ENCODE measurements at regions not wholly inside any gene's neighbourhood (a gene's known extent, or its start where the extent isn't known, plus 50 kb on each side); places are given as distances from the start of the nearest gene placed in this dataset.
"Not testable (repeated sequence)": the region's sequence is repeated elsewhere in the genome, so short reads cannot be mapped to it uniquely, and the experiment has no call there.

GRCh38 chr15:31660816-31661215 is 334.2 kb downstream of the KLF13 start:
- TF ChIP-seq FOXP2 (optimal IDR thresholded peaks at IDR 0.05; ENCODE audit: control extremely low read depth, extremely low read length, insufficient read depth) (no peak), POLR2AphosphoS5 (IDR thresholded peaks at IDR 0.05; ENCODE audit: borderline replicate concordance, low read depth, low read length) (no peak), EZH2 (IDR thresholded peaks at IDR 0.05) (no peak)
- Histone ChIP-seq H3K9me3 (ENCODE audit: low read depth, low read length) (no peaks in the 10 kb centered on the region), H3K36me3 (ENCODE audit: insufficient read depth, low read length) (no peaks in the 10 kb centered on the region), H3K27ac (no peak overlapping the region), H3K9ac (ENCODE audit: insufficient read length) (no peak overlapping the region), H3K4me3 (no peak overlapping the region)
- no peak for DNase-seq (ENCODE audit: low read depth, low spot score)

GRCh38 chr15:31665732-31666131 is 339.1 kb downstream of the KLF13 start:
- H3K27ac ChIP-seq; H3K9me3 ChIP-seq (ENCODE audit: low read depth, low read length); H3K4me3 ChIP-seq; DNase-seq (ENCODE audit: low read depth, low spot score); H3K9ac ChIP-seq (ENCODE audit: insufficient read length); H3K36me3 ChIP-seq (ENCODE audit: insufficient read depth, low read length): not testable (repeated sequence)

- not testable (repeated sequence) for H3K4me3 ChIP-seq; H3K9ac ChIP-seq (ENCODE audit: insufficient read length); H3K9me3 ChIP-seq (ENCODE audit: low read depth, low read length); DNase-seq (ENCODE audit: low read depth, low spot score); H3K27ac ChIP-seq; H3K36me3 ChIP-seq (ENCODE audit: insufficient read depth, low read length)
Measured at GRCh38 chr15:31669158-31669908, 342.7 kb downstream of the KLF13 start.

- H3K9ac ChIP-seq (ENCODE audit: insufficient read length); H3K9me3 ChIP-seq (ENCODE audit: low read depth, low read length); DNase-seq (ENCODE audit: low read depth, low spot score); H3K27ac ChIP-seq; H3K4me3 ChIP-seq; H3K36me3 ChIP-seq (ENCODE audit: insufficient read depth, low read length): not testable (repeated sequence)
Measured at GRCh38 chr15:31673263-31673662, 346.6 kb downstream of the KLF13 start.

GRCh38 chr15:31681529-31682259 is 348.6 kb upstream of the CHRNA7 start:
- not testable (repeated sequence) for DNase-seq (ENCODE audit: low read depth, low spot score); H3K36me3 ChIP-seq (ENCODE audit: insufficient read depth, low read length); H3K9ac ChIP-seq (ENCODE audit: insufficient read length); H3K9me3 ChIP-seq (ENCODE audit: low read depth, low read length); H3K27ac ChIP-seq; H3K4me3 ChIP-seq

GRCh38 chr15:31687088-31687487 is 343.2 kb upstream of the CHRNA7 start:
- H3K36me3 ChIP-seq (ENCODE audit: insufficient read depth, low read length); H3K27ac ChIP-seq; DNase-seq (ENCODE audit: low read depth, low spot score); H3K9ac ChIP-seq (ENCODE audit: insufficient read length); H3K4me3 ChIP-seq; H3K9me3 ChIP-seq (ENCODE audit: low read depth, low read length): not testable (repeated sequence)

GRCh38 chr15:31696509-31696908 is 333.8 kb upstream of the CHRNA7 start:
- H3K4me3 ChIP-seq; H3K36me3 ChIP-seq (ENCODE audit: insufficient read depth, low read length); H3K9me3 ChIP-seq (ENCODE audit: low read depth, low read length); H3K9ac ChIP-seq (ENCODE audit: insufficient read length); H3K27ac ChIP-seq; DNase-seq (ENCODE audit: low read depth, low spot score): not testable (repeated sequence)

GRCh38 chr15:31705076-31705678 is 325.1 kb upstream of the CHRNA7 start:
- not testable (repeated sequence) for DNase-seq (ENCODE audit: low read depth, low spot score); H3K27ac ChIP-seq; H3K4me3 ChIP-seq

GRCh38 chr15:31707944-31708702 is 322.2 kb upstream of the CHRNA7 start:
- not testable (repeated sequence) for H3K36me3 ChIP-seq (ENCODE audit: insufficient read depth, low read length); H3K9me3 ChIP-seq (ENCODE audit: low read depth, low read length); H3K9ac ChIP-seq (ENCODE audit: insufficient read length); H3K27ac ChIP-seq; H3K4me3 ChIP-seq; DNase-seq (ENCODE audit: low read depth, low spot score)

More at GRCh38 chr15:31705076-31705678, 325.1 kb upstream of the CHRNA7 start:
- H3K36me3 ChIP-seq (ENCODE audit: insufficient read depth, low read length); H3K9ac ChIP-seq (ENCODE audit: insufficient read length); H3K9me3 ChIP-seq (ENCODE audit: low read depth, low read length): not testable (repeated sequence)

GRCh38 chr15:31708703-31709327 is 321.5 kb upstream of the CHRNA7 start:
- H3K9me3 ChIP-seq (ENCODE audit: low read depth, low read length); H3K36me3 ChIP-seq (ENCODE audit: insufficient read depth, low read length); H3K9ac ChIP-seq (ENCODE audit: insufficient read length); H3K4me3 ChIP-seq; H3K27ac ChIP-seq; DNase-seq (ENCODE audit: low read depth, low spot score): not testable (repeated sequence)

GRCh38 chr15:31709479-31709878 is 320.8 kb upstream of the CHRNA7 start:
- not testable (repeated sequence) for H3K27ac ChIP-seq; H3K4me3 ChIP-seq; H3K9me3 ChIP-seq (ENCODE audit: low read depth, low read length); H3K9ac ChIP-seq (ENCODE audit: insufficient read length); H3K36me3 ChIP-seq (ENCODE audit: insufficient read depth, low read length); DNase-seq (ENCODE audit: low read depth, low spot score)

GRCh38 chr15:31710806-31711205 is 319.5 kb upstream of the CHRNA7 start:
- not testable (repeated sequence) for DNase-seq (ENCODE audit: low read depth, low spot score); H3K27ac ChIP-seq; H3K4me3 ChIP-seq; H3K9ac ChIP-seq (ENCODE audit: insufficient read length); H3K36me3 ChIP-seq (ENCODE audit: insufficient read depth, low read length); H3K9me3 ChIP-seq (ENCODE audit: low read depth, low read length)

- not testable (repeated sequence) for H3K4me3 ChIP-seq; H3K27ac ChIP-seq; H3K36me3 ChIP-seq (ENCODE audit: insufficient read depth, low read length); H3K9me3 ChIP-seq (ENCODE audit: low read depth, low read length); H3K9ac ChIP-seq (ENCODE audit: insufficient read length); DNase-seq (ENCODE audit: low read depth, low spot score)
Measured at GRCh38 chr15:31715208-31715607, 315.1 kb upstream of the CHRNA7 start.
